Middle frontal gyrus (tissue), 1 donor: ENCODE measurements at regions not wholly inside any gene's neighbourhood (a gene's known extent, or its start where the extent isn't known, plus 50 kb on each side); places are given as distances from the start of the nearest gene placed in this dataset.

ENCODE experiments used
- DNase-seq: peaks from one replicate; pipeline ENCODE4 v3.0.0-alpha.2; 2015; ENCODE audit warnings: low spot score; ENCODE audit errors: extremely low spot score

- DNase-seq = no peak
These were observed 154.2 kb downstream of the MRM1 start for GRCh38 chr17:36755586-36755985.

GRCh38 chr17:36756695-36757094 lies 155.3 kb downstream of the MRM1 start:
- no peak for DNase-seq

DNA sequence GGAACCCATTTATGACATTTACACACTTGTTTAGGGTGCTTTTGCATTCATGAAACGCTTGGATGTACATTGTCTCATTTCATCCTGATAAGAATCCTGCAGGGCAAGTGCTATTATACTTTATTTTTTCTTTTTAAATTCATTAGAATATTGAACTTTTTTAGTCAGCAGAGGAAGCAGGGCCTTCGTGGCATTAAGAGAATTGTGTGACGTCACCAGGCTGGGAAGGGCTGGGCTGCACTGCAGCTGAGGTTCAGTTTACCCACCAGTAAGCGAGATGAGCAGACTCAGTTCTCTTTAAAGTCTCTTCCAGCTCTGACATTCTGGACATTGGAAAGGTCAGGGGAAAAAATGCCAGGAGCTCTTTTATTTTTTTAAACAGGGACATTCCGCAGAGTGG lies 159.0 kb downstream of the MRM1 start:
- DNase-seq = no peak

DNA sequence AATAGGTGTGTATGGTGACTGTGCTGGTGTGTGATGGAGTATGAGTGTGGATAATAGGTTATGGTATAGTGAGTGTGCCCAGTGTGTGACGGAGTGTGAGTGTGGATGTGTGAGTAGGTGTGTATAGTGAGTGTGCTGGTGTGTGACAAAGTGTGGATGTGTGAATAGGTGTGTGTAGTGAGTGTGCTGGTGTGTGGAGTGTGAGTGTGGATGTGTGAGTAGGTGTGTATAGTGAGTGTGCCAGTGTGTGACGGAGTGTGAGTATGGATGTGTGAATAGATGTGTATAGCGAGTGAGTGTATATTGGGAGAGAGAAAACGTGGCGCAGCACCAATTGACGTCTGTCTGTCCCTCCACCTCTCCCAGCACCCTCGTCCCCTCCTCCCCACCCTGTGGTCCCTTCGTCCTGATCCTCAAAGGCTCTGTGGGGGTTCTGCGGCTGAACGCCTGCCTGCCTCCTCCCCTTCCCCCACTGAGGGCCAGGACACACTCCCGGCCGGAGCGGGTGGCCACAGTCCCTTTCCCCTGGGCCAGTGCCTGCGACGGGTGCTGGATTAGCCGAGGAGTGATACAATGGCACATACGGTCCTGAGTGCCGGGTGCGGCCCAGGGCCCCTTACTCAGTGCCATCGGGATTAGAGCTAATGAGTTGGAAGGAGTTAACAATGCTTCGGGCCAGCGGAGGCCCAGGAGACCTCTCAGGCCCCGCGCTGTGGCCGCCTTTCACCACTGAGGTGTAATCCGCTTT lies 160.0 kb downstream of the MRM1 start:
- DNase-seq = no peak

GRCh38 chr17:36765436-36766043 lies 164.2 kb downstream of the MRM1 start:
- no peak for DNase-seq

- DNase-seq = no peak
These were observed 167.0 kb downstream of the MRM1 start for GRCh38 chr17:36768394-36768793.

- DNase-seq = no peak
These were observed 164.2 kb upstream of the LHX1 start for GRCh38 chr17:36773039-36773438.

GRCh38 chr17:36777118-36777517 lies 160.2 kb upstream of the LHX1 start:
- no peak for DNase-seq

DNA sequence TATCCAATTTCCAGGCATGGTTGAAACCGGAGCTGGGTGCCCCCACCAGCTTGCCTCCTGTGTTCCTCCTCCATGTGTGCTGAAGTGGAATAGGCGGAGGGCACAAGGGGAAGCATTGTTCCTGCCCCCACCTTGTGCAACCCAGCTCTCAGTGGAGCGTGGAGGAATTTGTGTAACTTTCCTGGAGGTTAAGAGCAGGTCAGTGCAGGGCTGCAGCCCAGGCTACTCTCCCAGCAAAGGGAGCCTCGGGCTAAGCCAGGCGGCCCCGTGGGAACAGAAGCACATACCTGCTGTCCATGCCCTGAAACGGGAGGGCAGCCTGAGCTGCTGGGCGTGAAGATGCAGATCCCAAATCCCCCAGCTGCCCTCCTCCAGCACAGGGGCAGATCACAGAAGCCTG lies 158.8 kb upstream of the LHX1 start:
- DNase-seq = no peak

DNA sequence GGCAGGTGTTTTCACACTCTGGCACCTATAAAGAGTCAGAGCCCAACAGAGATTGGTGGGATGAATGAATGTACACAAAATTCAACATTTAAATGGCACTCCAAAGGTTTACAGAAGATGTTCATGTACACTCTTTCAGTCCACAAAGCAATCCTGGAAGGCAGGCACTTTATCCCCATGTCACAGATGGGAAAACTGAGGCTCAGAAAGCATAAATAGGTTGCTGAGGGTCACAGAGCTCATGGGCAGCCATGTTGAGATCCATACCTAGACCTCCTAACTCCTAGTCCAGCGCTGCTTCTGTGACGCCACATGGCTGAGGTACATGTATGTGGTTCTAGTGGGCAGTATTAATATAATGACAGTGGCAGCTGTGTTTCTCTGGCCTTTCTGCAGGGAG lies 157.7 kb upstream of the LHX1 start:
- no peak for DNase-seq

- no peak for DNase-seq
These were observed 152.6 kb upstream of the LHX1 start for GRCh38 chr17:36784633-36785032.

- DNase-seq = no peak
These were observed 150.4 kb upstream of the LHX1 start for GRCh38 chr17:36786867-36787266.

GRCh38 chr17:36791150-36791941 lies 145.9 kb upstream of the LHX1 start:
- no peak for DNase-seq

GRCh38 chr17:36791942-36792475 lies 145.3 kb upstream of the LHX1 start:
- DNase-seq = no peak

DNA sequence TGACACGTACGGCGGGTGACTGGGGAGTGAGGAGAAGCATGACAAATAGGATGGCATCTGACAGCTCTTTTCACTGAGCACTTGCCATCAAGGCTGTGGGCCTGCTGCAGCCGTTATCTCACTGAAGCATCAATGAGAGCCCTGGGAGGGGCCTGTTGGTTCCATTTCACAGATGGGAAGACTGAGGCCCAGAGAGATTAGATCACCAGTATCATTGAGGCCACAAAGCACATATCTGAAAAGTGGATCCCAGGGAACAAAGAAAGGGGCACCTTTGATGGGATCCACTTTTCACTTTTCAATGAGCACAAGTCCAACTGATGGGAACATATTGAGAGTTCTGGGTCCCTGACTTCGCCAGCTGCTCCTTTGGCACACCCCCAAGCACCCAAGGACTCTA lies 144.4 kb upstream of the LHX1 start:
- DNase-seq = no peak

DNA sequence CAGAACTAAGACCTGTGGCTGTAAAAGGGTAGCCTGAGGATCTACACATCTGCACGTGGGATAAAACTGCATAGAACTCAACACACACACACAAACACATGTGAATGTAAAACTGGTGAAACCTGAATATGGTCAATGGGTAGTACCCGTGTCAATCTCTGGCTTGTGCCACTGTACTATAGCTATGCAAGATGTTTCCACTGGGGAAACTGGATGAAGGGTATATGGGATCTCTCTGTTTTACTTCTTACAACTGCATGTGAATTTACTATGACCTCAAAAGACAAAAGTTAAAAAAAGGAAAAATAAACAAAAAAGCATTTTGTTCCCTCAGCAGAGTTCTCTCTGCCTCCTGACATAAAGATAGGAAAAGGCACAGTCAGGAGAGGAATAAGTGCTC lies 143.3 kb upstream of the LHX1 start:
- DNase-seq = no peak

DNA sequence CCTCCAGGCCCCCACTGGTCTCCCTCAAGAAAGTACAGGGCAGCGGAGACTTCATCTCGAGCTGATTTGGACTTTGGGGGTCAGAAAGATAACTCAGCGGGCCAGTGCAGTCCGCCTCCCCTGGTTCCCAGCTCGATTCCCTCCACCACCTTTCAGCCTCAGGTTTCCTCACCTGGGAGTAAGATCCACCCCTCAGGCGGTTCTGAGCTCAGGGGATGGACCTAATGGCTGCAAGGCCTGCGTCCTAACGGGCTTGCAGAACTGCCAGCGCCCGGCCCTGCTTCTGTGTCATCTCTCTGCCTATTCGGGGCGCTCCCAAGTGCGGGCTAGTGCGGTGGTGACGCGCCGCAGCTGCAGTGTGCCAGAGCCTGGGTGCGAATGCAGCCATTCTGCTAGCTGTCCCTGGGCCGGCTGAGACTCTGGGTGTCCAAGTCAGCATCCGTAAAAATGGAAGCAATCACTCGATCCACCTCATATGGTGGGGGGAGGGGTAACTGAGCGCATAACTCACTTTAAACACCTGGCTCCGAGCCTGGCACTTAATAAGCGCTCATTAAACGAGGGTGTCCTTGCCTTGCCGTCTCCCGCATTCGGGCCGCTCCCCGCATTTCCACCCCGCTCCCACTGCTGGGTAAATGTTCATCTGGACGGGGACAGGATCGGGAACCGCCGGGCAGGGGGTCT lies 129.6 kb upstream of the LHX1 start:
- no peak for DNase-seq

- no peak for DNase-seq
These were observed 129.1 kb upstream of the LHX1 start for GRCh38 chr17:36808180-36808661.

GRCh38 chr17:36812762-36813161 lies 124.5 kb upstream of the LHX1 start:
- no peak for DNase-seq

DNA sequence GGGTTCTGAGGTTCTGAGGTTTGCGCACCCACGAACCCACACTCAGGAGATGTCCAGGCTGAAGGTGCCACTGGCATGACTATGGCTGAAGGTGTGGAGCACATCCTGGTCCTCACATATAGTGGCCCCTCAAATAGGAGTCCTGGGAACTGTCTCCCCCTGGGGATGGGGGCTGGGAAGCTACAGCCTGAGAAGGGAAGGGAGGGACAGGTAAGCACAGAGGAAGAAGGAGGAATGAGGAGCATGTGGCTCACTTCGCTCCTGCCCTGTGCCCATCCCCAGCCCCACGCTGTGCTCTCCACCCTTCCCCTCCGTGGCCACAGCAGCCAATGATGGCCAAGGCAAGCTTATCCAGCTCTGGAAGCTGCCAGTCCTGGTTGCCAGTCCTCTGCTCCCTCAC lies 123.9 kb upstream of the LHX1 start:
- DNase-seq = no peak

DNA sequence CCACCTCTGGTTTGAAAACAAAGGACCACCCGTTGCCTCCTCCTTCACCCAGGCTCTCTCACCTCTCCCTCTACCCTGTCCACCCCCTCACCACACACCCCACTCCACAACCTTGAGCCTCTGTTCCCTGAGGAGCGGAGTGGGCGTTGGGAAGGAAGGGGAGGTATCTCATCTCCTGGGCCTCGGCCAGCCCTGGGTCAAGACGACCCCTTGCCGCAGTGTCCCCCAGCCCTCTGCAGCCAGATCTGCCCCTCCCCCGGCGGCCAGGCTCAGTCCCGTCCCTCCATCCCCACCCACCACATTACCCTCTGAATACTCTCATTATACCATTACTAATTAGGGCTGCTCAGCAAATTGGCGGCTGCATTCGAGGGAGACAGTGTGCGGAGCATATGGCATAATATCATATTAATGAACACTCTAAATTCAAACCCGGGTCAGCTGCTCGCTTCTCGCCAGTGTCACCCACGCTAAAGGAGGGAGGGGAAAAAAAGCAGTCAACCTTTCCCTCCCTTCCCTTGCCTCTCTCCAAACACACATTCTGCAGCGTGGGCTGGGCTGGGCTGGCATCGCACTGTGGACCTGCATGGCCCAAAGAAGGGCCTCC lies 123.2 kb upstream of the LHX1 start:
- no peak for DNase-seq
